ENCODE measurements at regions not wholly inside any gene's neighbourhood (a gene's known extent, or its start where the extent isn't known, plus 50 kb on each side); places are given as distances from the start of the nearest gene placed in this dataset.
A peak's percentile ranks its signal among the peaks of the same experiment; 100 is the strongest.

GRCh38 chr6:75546381-75546780 is 52.8 kb upstream of the FILIP1 start:
- DNase-seq = peak in 1 of 2 donors; percentile 29

GRCh38 chr6:75550544-75551167 is 51.0 kb upstream of the SENP6 start:
- DNase-seq = no peak

DNA sequence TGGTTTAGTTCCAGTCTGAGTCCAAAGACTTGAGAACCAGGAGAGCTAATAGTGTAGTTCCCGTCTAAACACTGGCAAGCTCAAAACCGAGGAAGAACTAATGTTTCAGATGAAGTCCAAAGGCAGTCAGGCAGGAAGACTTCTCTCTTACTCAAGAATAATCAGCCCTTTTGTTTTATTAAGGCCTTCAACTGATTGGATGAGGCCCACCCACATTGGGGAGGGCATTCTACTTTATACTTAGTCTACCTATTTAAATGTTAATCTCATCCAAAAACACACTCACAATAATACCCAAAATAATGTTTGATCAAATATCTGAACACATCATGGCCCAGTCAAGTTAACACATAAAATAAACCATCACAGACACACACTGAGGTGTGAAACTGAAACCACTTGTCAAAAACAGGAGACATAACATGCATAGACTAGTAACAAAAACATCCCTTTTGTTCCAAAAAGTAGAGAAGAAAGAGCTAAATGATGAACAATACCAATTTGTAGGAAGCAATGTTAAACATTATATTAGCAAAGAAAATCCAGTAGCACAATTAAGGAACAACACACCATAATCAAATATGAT is 50.2 kb upstream of the SENP6 start:
- DNase-seq = no peak

Measured in right lung (tissue), 2 donors.